HCT116 (cell line): ENCODE measurements at regions not wholly inside any gene's neighbourhood (a gene's known extent, or its start where the extent isn't known, plus 50 kb on each side); places are given as distances from the start of the nearest gene placed in this dataset.

ENCODE experiments used
- ATAC-seq: fragments of 200-7000 bp; cut with Tn5 transposase; 2 replicates; pipeline ENCODE4 v1.9.1; 2020; ENCODE audit warnings: mild to moderate bottlenecking, moderate library complexity
- BruUV-seq: library from RNA; stranded (reverse); fragments of 400-500 nt; replicated peaks from 2 replicates; lab custom pipeline; 2021; lab: Mats Ljungman, UMichigan
- CTCF ChIA-PET: fragments of 300-600 bp; sonication (Branson Sonifier 250); formaldehyde crosslinking; loops from one replicate; lab custom pipeline; 2021; ENCODE audit warnings: antibody characterized with exemption; lab: Charles Lee
- POLR2A ChIA-PET: fragments of 300-600, 350-600 bp; sonication (Branson Sonifier 250); formaldehyde crosslinking; loops from one replicate; lab custom pipeline; 2021; ENCODE audit warnings: antibody characterized with exemption; lab: Charles Lee
- RAD21 ChIA-PET, 2 experiments: fragments of 300-600 bp; sonication (Branson Sonifier 250); formaldehyde crosslinking; loops; one replicate each; lab custom pipeline; 2023; ENCODE audit warnings: low total read pairs in 2 of 2; ENCODE audit not compliant: uncharacterized antibody in 2 of 2, unreplicated experiment in 2 of 2, low non-redundant PET in 1 of 2; lab: Charles Lee
- DNase-seq: peaks from one replicate; pipeline ENCODE4 v3.0.0-alpha.2; 2010; ENCODE audit warnings: low read depth, low spot score
- H2AFZ ChIP-seq: fragments of 200-600 bp; shearing (Covaris generic), sonication (generic); 2 replicates; pipeline ENCODE4 v1.6.1; 2017; ENCODE audit warnings: low read depth, mixed run types, mixed read lengths, antibody characterized with exemption, low read length; ENCODE audit not compliant: poor library complexity, severe bottlenecking
- H3K27ac ChIP-seq: 2 replicates; pipeline ENCODE4 v1.5.1; 2012; ENCODE audit warnings: low read depth, low read length
- H3K27me3 ChIP-seq: fragments of 200-600 bp; sonication (generic); 2 replicates; pipeline ENCODE4 v1.6.1; 2016; ENCODE audit warnings: mixed run types, low read length, mixed read lengths; ENCODE audit not compliant: insufficient read depth
- H3K36me3 ChIP-seq, 2 experiments: fragments of 200-500 bp in 1 of 2; fragments of 200-600 bp in 1 of 2; sonication (Bioruptor generic) in 1 of 2; sonication (generic) in 1 of 2; 2 replicates each; pipeline versions ENCODE4 v1.5.1 to v1.6.1; 2014 to 2016; ENCODE audit warnings: low read length in 2 of 2, inconsistent platforms in 1 of 2, mixed read lengths in 1 of 2, mixed run types in 1 of 2; ENCODE audit not compliant: insufficient read depth in 2 of 2, control insufficient read depth in 1 of 2
- H3K4me1 ChIP-seq, 2 experiments: fragments of 200-600 bp in 1 of 2; sonication (generic) in 1 of 2; 2 replicates each; pipeline versions ENCODE4 v1.5.1 to v1.6.1; 2012 to 2017; ENCODE audit warnings: low read length in 2 of 2, inconsistent platforms in 1 of 2, mild to moderate bottlenecking in 1 of 2, mixed read lengths in 1 of 2, mixed run types in 1 of 2, moderate library complexity in 1 of 2; ENCODE audit not compliant: insufficient read depth in 2 of 2, control insufficient read depth in 1 of 2
- H3K4me2 ChIP-seq: fragments of 200-600 bp; sonication (generic); 2 replicates; pipeline ENCODE4 v1.6.1; 2017; ENCODE audit warnings: mixed run types, low read length, mixed read lengths
- H3K4me3 ChIP-seq, 2 experiments: fragments of 200-600 bp in 1 of 2; sonication (generic) in 1 of 2; replicated peaks in 1 of 2; 2 replicates each; pipeline ENCODE4 v1.5.1; 2011 to 2016; ENCODE audit warnings: low read length in 2 of 2, control low read depth in 1 of 2, low read depth in 1 of 2, mild to moderate bottlenecking in 1 of 2, mixed read lengths in 1 of 2, mixed run types in 1 of 2
- H3K79me2 ChIP-seq: fragments of 200-600 bp; sonication (generic); 2 replicates; pipeline ENCODE4 v1.6.1; 2017; ENCODE audit warnings: mild to moderate bottlenecking, mixed run types, low read length, moderate library complexity, mixed read lengths; ENCODE audit not compliant: insufficient read depth
- H3K9ac ChIP-seq: fragments of 200-600 bp; sonication (generic); 2 replicates; pipeline ENCODE4 v1.6.1; 2016; ENCODE audit warnings: low read length, mixed read lengths
- H3K9me2 ChIP-seq: fragments of 200-600 bp; sonication (generic), shearing (Covaris generic); 2 replicates; pipeline ENCODE4 v1.6.1; 2017; ENCODE audit warnings: mixed run types, mild to moderate bottlenecking, moderate library complexity; ENCODE audit not compliant: insufficient read depth
- H3K9me3 ChIP-seq, 2 experiments: fragments of 200-500 bp in 1 of 2; fragments of 200-600 bp in 1 of 2; sonication (Bioruptor generic) in 1 of 2; sonication (generic) in 1 of 2; 2 replicates each; pipeline ENCODE4 v1.6.1; 2014 to 2017; ENCODE audit warnings: low read length in 2 of 2, mixed read lengths in 2 of 2, inconsistent platforms in 1 of 2, low read depth in 1 of 2, mild to moderate bottlenecking in 1 of 2, mixed run types in 1 of 2, moderate library complexity in 1 of 2; ENCODE audit not compliant: control insufficient read depth in 1 of 2, insufficient read depth in 1 of 2
- H4K20me1 ChIP-seq: fragments of 200-600 bp; sonication (generic), shearing (Covaris generic); 2 replicates; pipeline ENCODE4 v1.6.1; 2017; ENCODE audit warnings: mixed run types, mild to moderate bottlenecking, moderate library complexity; ENCODE audit not compliant: insufficient read depth
- ATF3 ChIP-seq: IDR thresholded peaks from 2 replicates; pipeline ENCODE4 v1.6.1; 2012
- CEBPB ChIP-seq: IDR thresholded peaks from 2 replicates; pipeline ENCODE4 v1.6.1; 2012; ENCODE audit warnings: low read depth
- CTCF ChIP-seq, 3 experiments: fragments of 200-600 bp in 1 of 3; sonication (generic) in 1 of 3; IDR thresholded peaks in 2 of 3; conservative IDR thresholded peaks in 1 of 3; 2 replicates each; pipeline ENCODE4 v1.5.1; 2012 to 2017; ENCODE audit warnings: low read depth in 2 of 3, low read length in 2 of 3, antibody characterized with exemption in 1 of 3, borderline replicate concordance in 1 of 3, control low read depth in 1 of 3, mild to moderate bottlenecking in 1 of 3, mixed read lengths in 1 of 3, mixed run types in 1 of 3, moderate library complexity in 1 of 3; ENCODE audit not compliant: insufficient read depth in 1 of 3
- EZH2phosphoT487 ChIP-seq: fragments of 200-600 bp; IDR thresholded peaks from 2 replicates; pipeline ENCODE4 v1.6.1; 2018; ENCODE audit warnings: antibody characterized with exemption, borderline replicate concordance
- FOSL1 ChIP-seq: IDR thresholded peaks from 2 replicates; pipeline ENCODE4 v1.6.1; 2012; ENCODE audit warnings: low read depth
- MAX ChIP-seq: IDR thresholded peaks from 2 replicates; pipeline ENCODE4 v1.6.1; 2012
- POLR2AphosphoS5 ChIP-seq: IDR thresholded peaks from 2 replicates; pipeline ENCODE4 v1.6.1; 2011; ENCODE audit warnings: mild to moderate bottlenecking, low read depth, low read length, moderate library complexity
- RAD21 ChIP-seq: IDR thresholded peaks from 2 replicates; pipeline ENCODE4 v1.6.1; 2012; ENCODE audit warnings: low read depth, mild to moderate bottlenecking
- SP1 ChIP-seq: IDR thresholded peaks from 2 replicates; pipeline ENCODE4 v1.6.1; 2012; ENCODE audit warnings: low read depth
- SRF ChIP-seq: IDR thresholded peaks from 2 replicates; pipeline ENCODE4 v1.6.1; 2012; ENCODE audit warnings: low read depth
- TCF7L2 ChIP-seq: IDR thresholded peaks from 2 replicates; pipeline ENCODE4 v1.7.0; 2011; ENCODE audit warnings: borderline replicate concordance, inconsistent platforms; ENCODE audit not compliant: insufficient read depth, insufficient read length; ENCODE audit errors: extremely low read depth
- YY1 ChIP-seq: IDR thresholded peaks from 2 replicates; pipeline ENCODE4 v1.6.1; 2011; ENCODE audit warnings: low read length, low read depth, moderate library complexity, mild to moderate bottlenecking; ENCODE audit not compliant: insufficient replicate concordance; ENCODE audit errors: extremely low read depth
- ZBTB33 ChIP-seq: IDR thresholded peaks from 2 replicates; pipeline ENCODE4 v1.6.1; 2011; ENCODE audit warnings: mild to moderate bottlenecking, low read length, moderate library complexity; ENCODE audit not compliant: insufficient replicate concordance; ENCODE audit errors: extremely low read depth
- ZFX ChIP-seq: fragments of 450-650 bp; IDR thresholded peaks from 2 replicates; pipeline ENCODE4 v1.6.1; 2017
- ZNF274 ChIP-seq: fragments of 200-500 bp; sonication (Bioruptor generic); IDR thresholded peaks from 2 replicates; pipeline ENCODE4 v1.6.1; 2014; ENCODE audit warnings: mild to moderate bottlenecking, low read depth, low read length, inconsistent platforms
- intact Hi-C: fragments of 100-400 bp; cut with micrococcal nuclease; formaldehyde crosslinking; loops from 2 replicates; pipeline ENCODE4 v1.10.0; 2022

- H3K4me1 ChIP-seq: no peaks in the 10 kb centered on the region
- TF ChIP-seq ZNF274 (no peak), FOSL1 (no peak), ZBTB33 (no peak), SRF (no peak), MAX (no peak), EZH2phosphoT487 (no peak), ATF3 (no peak), CTCF (IDR thresholded peaks at IDR 0.05 in 2 of 3, conservative IDR thresholded peaks at IDR 0.05 in 1 of 3; ENCODE audit: borderline replicate concordance in 1 of 3, insufficient read depth in 1 of 3, low read depth in 2 of 3, low read length in 2 of 3) (no peak), TCF7L2 (no peak), YY1 (no peak), POLR2AphosphoS5 (no peak), SP1 (no peak), ZFX (no peak), CEBPB (no peak), RAD21 (no peak)
- TF ChIP-seq, all 23 proteins: peak for 0
- no peaks in the 10 kb centered on the region for H3K9me2 ChIP-seq
- H4K20me1 ChIP-seq: no peaks in the 10 kb centered on the region
- H3K79me2 ChIP-seq: no peaks in the 10 kb centered on the region
- H3K36me3 ChIP-seq: no peaks in the 10 kb centered on the region
- 0 out of 2 replicates have a peak, but pooled peaks cover 4% of the 10 kb centered on the region for H3K27me3 ChIP-seq
- CTCF ChIA-PET: no interaction called here
- intact Hi-C loops: no loop called here
- no peak overlapping the region for H3K4me2 ChIP-seq
- no peak for ATAC-seq
- H3K9me3 ChIP-seq: no peaks in the 10 kb centered on the region
- POLR2A ChIA-PET: no interaction called here
- RAD21 ChIA-PET: no interaction called here
- H2AFZ ChIP-seq: no peak overlapping the region
- no peak overlapping the region for H3K4me3 ChIP-seq
- no peak overlapping the region for H3K9ac ChIP-seq
- DNase-seq: no peak
- BruUV-seq: no TSS peak
- H3K27ac ChIP-seq: no peak overlapping the region
Measured at GRCh38 chr14:57122129-57122528, 146.6 kb downstream of the EXOC5 start.
